ENCODE measurements at regions not wholly inside any gene's neighbourhood (a gene's known extent, or its start where the extent isn't known, plus 50 kb on each side); places are given as distances from the start of the nearest gene placed in this dataset.

GRCh38 chr12:75760573-75761294 lies 249.3 kb upstream of the KRR1 start:
- TF ChIP-seq POLR2A (IDR thresholded peaks at IDR 0.05; ENCODE audit: low read depth, low read length) (no peak), RCOR1 (IDR thresholded peaks at IDR 0.05; ENCODE audit: insufficient replicate concordance, low read length) (no peak), RAD21 (IDR thresholded peaks at IDR 0.05; ENCODE audit: low read length) (no peak), CHD1 (IDR thresholded peaks at IDR 0.05; ENCODE audit: low read depth, low read length) (no peak), SMC3 (IDR thresholded peaks at IDR 0.05; ENCODE audit: low read depth, low read length) (no peak), USF2 (IDR thresholded peaks at IDR 0.05; ENCODE audit: low read depth, low read length) (no peak), CEBPB (IDR thresholded peaks at IDR 0.05; ENCODE audit: low read depth, low read length) (no peak), MAFK (IDR thresholded peaks at IDR 0.05; ENCODE audit: low read depth, low read length) (no peak), ELK1 (IDR thresholded peaks at IDR 0.05; ENCODE audit: borderline replicate concordance, low read depth, low read length) (no peak), RFX5 (IDR thresholded peaks at IDR 0.05; ENCODE audit: low read depth, low read length) (no peak), BHLHE40 (IDR thresholded peaks at IDR 0.05; ENCODE audit: low read depth, low read length) (no peak), NFE2L2 (IDR thresholded peaks at IDR 0.05; ENCODE audit: low read depth, low read length) (no peak)
- TF ChIP-seq, protein P1, sequence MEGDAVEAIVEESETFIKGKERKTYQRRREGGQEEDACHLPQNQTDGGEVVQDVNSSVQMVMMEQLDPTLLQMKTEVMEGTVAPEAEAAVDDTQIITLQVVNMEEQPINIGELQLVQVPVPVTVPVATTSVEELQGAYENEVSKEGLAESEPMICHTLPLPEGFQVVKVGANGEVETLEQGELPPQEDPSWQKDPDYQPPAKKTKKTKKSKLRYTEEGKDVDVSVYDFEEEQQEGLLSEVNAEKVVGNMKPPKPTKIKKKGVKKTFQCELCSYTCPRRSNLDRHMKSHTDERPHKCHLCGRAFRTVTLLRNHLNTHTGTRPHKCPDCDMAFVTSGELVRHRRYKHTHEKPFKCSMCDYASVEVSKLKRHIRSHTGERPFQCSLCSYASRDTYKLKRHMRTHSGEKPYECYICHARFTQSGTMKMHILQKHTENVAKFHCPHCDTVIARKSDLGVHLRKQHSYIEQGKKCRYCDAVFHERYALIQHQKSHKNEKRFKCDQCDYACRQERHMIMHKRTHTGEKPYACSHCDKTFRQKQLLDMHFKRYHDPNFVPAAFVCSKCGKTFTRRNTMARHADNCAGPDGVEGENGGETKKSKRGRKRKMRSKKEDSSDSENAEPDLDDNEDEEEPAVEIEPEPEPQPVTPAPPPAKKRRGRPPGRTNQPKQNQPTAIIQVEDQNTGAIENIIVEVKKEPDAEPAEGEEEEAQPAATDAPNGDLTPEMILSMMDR (conservative IDR thresholded peaks at IDR 0.05; ENCODE audit: low read depth, low read length) = no peak
